ENCODE measurements at regions not wholly inside any gene's neighbourhood (a gene's known extent, or its start where the extent isn't known, plus 50 kb on each side); places are given as distances from the start of the nearest gene placed in this dataset.
"Not testable (repeated sequence)": the region's sequence is repeated elsewhere in the genome, so short reads cannot be mapped to it uniquely, and the experiment has no call there.

- not testable (repeated sequence) for DNase-seq
Observed at GRCh38 chr22:22052548-22053139, 70.1 kb upstream of the TOP3B start.

DNA sequence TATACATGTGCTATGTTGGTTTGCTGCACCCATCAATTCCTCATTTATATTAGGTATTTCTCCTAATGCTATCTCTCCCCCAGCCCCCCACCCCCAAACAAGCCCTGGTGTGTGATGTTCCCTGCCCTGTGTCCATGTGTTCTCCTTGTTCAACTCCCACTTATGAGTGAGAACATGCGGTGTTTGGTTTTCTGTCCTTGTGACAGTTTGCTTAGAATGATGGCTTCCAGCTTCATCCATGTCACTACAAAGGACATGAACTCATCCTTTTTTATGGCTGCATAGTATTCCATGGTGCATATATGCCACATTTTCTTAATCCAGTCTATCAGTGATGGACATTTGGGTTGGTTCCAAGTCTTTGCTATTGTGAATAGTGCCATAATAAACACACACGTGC is 68.4 kb upstream of the TOP3B start:
- DNase-seq: not testable (repeated sequence)

DNA sequence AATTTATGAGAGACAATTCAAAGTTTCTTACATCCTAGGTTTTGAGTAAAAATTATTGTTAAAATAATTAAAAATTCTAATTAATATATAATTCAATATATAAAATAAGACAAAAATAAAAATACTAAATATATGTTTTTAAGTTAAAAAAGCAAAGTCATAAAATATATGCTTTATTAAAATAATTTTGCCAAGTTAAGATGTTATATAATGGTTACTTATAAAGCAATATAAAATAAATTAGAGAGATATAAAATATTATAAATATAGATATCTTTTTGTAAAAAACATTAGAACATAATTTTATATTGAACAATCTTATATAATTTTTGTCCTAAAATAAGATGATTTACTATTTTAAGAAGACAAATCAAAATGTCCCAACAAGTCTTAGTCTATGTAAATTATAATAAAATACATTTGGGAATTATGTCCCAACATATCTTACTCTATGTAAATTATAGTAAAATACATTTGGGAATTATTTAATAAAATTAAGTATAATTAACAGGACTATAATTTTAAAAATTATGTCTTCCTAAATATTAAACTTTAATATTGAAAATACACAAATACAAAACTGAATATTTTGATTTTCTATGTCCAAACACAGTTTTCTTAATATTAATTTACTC is 67.7 kb upstream of the TOP3B start:
- no peak for DNase-seq

DNA sequence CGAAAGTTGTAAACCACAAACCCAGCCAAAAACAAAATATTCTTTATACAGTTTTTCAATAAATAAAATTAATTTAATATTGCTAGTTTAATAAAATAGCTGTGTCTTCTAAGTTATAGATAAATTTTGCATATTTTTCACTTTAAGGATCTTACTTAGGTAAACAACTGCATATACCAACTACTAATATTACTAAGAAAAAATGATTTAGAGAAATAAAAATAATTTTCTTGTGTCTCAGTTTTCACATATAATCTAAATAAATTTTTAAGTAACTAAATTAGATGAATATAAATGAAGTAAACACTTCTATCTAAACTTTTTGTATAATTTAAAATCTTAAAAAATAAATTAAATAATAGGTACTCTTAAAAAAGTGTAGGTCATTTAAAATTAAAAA is 67.1 kb upstream of the TOP3B start:
- DNase-seq: no peak

- no peak for DNase-seq
Observed at GRCh38 chr22:22048981-22049531, 66.5 kb upstream of the TOP3B start.

DNA sequence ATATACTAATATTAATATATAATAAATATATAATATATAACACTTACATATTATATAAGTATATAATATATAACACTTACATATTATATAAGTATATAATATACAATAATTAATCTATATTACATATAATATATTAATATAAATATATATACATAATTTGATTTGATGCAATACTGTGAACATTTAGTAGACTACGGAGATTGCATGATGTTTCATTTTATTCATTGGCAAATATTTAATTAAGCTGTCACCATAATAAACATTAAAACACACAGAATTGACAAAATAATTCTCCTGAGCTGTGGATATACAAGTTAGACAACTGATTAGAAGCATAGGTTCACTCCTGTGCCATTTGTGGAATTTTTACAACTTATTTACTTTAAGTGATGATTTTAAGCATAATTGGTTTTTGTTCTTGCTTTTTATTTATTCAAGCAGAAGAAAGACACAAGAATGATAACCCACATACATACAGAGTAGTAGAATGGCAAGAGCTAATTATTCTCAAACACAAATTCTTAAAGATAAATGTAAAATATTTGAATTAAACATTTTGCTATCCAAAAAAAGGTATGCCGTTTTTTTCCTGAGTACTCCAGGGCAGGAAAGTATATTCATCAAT is 65.8 kb upstream of the TOP3B start:
- no peak for DNase-seq

DNA sequence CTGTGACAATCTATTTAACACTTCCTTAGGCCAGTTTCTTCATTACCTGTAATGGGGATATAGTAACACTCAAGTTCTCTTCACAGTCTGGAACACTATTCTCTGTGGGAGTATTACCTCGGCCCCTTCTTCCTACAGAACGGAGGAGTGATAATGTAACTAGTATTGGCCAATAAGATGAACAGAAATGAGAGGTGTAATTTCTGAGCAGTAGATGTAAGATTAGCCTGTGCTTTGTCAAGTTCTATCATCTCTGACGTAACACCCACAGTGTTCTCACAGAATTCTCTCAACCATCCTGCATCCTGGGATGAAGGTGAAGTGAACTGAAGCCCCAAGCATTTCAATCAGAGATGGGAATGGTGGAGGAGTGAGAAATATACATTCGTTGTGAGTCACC is 65.2 kb upstream of the TOP3B start:
- DNase-seq: no peak

DNA sequence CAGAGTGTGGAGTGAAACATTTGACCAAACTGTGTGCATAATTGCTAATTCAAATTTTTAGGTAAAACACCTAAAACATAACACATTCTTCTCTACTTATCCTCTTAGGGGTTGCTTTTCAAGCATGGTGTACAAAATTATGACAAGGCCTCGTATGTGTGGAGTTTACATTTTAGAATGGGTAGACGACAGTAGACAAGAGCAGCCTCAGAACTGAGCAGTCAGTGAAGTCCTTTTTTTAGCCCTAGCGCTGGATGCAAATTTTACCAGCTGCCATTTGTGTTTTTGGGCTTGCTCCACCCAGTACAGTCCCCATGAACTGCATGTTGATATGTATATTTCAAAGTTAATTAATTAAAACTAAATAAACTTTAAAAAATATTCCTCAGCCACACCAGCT is 64.7 kb upstream of the TOP3B start:
- no peak for DNase-seq

- DNase-seq: no peak
Observed at GRCh38 chr22:22046370-22046769, 63.8 kb upstream of the TOP3B start.

GRCh38 chr22:22045571-22046335 is 63.2 kb upstream of the TOP3B start:
- DNase-seq: no peak

DNA sequence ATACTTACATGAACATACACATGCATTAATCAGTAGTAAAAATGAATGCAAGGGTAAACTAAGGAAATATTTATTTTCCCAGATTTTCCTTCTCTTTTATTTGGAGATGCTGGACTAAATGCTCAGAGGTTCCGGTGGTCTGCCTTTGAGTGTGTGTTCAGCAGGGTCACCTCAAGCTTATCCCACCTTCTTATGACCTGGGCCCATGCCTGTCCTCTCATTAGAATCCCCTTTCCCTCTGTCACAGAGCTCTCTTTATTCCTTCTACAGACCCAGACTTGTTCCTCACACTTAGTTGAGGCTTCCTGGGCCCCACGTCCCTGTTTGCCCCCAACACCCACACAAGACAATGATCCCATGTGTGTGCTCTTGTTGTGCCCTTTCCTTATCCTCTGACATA is 61.6 kb upstream of the TOP3B start:
- no peak for DNase-seq

GRCh38 chr22:22043296-22044078 is 60.9 kb upstream of the TOP3B start:
- DNase-seq: no peak

- no peak for DNase-seq
Observed at GRCh38 chr22:22042599-22043295, 60.2 kb upstream of the TOP3B start.

GRCh38 chr22:22042009-22042408 is 59.4 kb upstream of the TOP3B start:
- DNase-seq: no peak

- no peak for DNase-seq
Observed at GRCh38 chr22:22040908-22041307, 58.3 kb upstream of the TOP3B start.

DNA sequence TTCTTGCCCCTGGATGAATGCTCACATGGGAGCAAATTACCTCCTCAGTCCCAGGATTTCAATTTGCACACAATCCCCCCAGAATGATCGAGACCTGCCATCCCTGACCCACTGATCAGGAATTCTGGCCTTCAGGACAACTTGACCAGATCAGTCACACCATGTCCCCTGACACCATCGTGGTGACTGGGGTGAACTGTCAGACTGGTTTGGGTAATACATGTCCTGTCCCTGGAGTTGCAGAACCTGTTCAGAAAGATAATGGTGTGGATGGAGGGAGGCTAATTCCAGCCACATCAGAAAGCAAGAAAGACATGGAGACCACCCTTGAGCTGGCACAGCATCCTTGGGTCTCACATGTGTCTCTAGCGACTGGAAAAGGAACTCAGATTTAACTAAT is 57.9 kb upstream of the TOP3B start:
- no peak for DNase-seq

GRCh38 chr22:22039286-22040074 is 56.9 kb upstream of the TOP3B start:
- DNase-seq: no peak

DNA sequence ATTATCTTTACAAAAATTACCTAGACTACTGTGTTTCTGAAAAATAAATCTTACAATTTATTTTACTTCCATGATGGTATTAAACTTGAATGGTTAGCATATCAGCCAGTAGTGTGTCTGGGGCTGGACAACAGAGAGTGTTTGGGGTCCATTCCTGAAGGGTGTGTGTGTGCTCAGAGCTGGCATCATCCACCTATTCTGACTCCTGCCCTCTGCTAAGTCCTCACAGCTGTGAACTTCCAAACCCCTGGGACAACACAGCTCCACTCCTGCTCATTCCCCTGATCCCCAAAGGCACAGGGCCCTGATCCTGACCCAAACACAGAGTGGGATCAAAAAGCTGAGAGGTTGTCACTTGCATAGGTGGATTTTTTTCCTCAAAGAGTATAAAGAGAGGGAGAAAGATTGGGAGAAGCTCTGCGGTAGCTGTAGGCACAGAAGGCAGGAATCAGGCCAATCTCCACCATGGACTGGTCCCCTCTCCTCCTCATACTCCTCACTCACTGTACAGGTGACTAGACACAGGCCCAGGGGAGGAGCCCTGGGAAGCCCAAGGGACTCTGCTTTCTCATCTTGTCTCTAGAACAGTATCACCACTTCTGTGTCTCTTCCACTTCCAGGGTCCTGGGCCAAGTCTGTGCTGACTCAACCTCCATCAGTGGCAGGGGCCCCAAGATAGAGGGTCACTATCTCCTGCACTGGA is 55.7 kb upstream of the TOP3B start:
- no peak for DNase-seq

DNA sequence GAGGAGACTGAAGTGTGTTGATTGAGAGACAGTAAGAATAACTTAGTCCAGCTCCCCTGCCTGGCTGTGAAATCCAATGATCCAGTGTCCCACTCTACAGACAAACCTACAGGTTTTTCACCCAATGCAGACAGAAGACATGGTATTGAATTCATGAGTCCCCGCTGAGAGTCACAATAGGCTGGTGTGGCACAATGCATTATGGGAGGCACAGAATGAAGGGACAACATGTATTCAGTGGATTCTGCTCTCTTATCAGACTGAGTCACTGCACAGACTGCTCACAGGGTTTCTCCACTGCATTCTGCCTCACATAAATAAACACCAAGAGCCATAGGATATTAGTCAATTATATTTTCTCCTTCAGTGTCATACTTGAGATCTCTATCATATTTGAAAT is 55.2 kb upstream of the TOP3B start:
- DNase-seq: no peak

DNA sequence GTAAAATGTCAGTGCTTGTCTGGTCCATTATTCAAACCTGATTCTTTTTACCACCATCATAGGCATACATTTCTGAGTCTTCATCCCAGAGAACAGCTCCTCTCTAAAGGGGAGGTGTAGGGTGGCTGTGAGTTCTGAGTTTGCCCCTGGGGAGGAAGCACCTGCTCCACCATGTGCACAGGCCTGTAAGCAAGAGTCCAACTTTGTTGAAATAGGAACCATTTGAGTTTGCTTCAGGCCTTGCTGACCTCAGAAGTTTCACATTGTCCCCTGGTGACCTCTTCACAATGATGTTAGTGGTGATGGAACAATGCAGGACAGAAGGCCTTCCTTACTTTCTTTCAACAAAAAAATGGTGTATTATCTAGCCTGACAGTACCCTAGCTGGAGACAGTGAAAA is 54.6 kb upstream of the TOP3B start:
- no peak for DNase-seq

DNA sequence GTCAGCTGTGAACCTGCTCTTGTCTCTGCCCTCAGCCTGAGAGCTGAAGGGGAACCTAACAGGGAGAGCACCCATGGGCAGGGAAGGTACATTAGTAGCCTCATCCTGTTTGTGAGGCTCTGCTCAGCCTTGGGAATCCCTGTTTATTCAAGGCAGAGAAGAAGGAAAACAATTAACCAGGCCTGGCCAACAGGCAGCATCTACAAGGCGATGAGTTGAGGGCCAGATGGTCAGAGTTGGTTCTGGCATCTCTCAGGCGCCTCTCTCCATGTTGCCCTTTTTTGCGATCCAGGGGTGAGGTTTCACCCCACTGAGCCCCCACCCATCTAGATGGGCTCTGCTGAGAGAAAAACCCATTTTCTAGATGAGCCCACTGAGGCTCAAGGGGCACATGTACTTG is 54.0 kb upstream of the TOP3B start:
- no peak for DNase-seq

All from T-helper 9 cell (primary cell).